GM19455 (cell line): ENCODE measurements at regions not wholly inside any gene's neighbourhood (a gene's known extent, or its start where the extent isn't known, plus 50 kb on each side); places are given as distances from the start of the nearest gene placed in this dataset.
"Not testable (repeated sequence)": the region's sequence is repeated elsewhere in the genome, so short reads cannot be mapped to it uniquely, and the experiment has no call there.

Source experiments
- ATAC-seq: cut with Tn5 transposase; IDR thresholded peaks from one replicate; pipeline ENCODE4 v1.9.1; 2021; ENCODE audit not compliant: unreplicated experiment

- no peak for ATAC-seq
These were observed 175.8 kb upstream of the MME start for GRCh38 chr3:154904328-154904727.

GRCh38 chr3:154902495-154902894 lies 177.6 kb upstream of the MME start:
- ATAC-seq, result not testable (repeated sequence)

GRCh38 chr3:154901278-154901677 lies 178.8 kb upstream of the MME start:
- no peak for ATAC-seq

GRCh38 chr3:154900816-154901215 lies 179.3 kb upstream of the MME start:
- no peak for ATAC-seq

- ATAC-seq, result no peak
These were observed 181.2 kb upstream of the MME start for GRCh38 chr3:154898916-154899315.

- no peak for ATAC-seq
These were observed 181.7 kb upstream of the MME start for GRCh38 chr3:154898443-154898842.

GRCh38 chr3:154893813-154894212 lies 186.3 kb upstream of the MME start:
- ATAC-seq, result no peak

- ATAC-seq, result no peak
These were observed 190.9 kb upstream of the MME start for GRCh38 chr3:154889227-154889634.

DNA sequence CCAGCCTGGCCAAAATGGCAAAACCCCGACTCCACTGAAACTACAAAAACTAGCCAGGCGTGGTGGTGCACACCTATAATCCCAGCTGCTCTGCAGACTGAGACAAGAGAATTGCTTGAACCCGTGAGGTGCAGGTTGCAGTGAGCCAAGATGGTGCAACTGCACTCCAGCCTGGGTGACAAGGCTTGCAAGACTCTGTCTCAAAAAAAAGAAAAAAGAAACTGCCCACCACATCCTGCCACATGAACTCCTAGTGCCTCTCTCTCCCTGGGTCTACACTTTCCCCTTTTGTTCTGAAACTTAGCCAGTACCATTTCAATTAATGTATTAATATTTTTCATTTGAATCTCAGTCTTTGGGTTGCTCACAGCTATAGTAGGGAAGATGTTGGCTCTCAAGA lies 192.2 kb upstream of the MME start:
- no peak for ATAC-seq

- no peak for ATAC-seq
These were observed 193.7 kb upstream of the MME start for GRCh38 chr3:154886437-154886836.

GRCh38 chr3:154885418-154885817 lies 194.7 kb upstream of the MME start:
- no peak for ATAC-seq

- ATAC-seq, result no peak
These were observed 195.2 kb upstream of the MME start for GRCh38 chr3:154884952-154885351.

- ATAC-seq, result no peak
These were observed 205.0 kb upstream of the MME start for GRCh38 chr3:154875142-154875541.

- ATAC-seq, result no peak
These were observed 207.4 kb upstream of the MME start for GRCh38 chr3:154872696-154873095.

DNA sequence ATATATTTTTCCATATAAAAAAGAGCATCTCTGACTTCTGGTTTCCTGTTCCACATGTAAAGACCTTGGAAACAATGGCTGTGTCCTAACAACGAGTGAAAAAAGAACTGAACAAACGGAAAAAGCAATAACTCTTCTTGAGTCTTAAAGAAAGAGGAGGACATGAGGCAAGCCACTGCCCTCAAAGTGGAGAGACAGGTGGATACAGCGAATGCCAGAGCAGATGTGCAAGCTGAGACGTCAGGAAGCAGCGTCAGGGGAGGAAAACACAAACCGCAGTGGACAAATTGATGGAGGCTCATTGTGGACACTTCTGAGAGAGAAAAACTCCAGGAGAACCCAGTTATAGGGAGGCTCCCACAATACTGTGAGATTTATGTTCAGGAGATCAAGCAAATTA lies 208.0 kb upstream of the MME start:
- no peak for ATAC-seq

GRCh38 chr3:154864947-154865346 lies 215.2 kb upstream of the MME start:
- no peak for ATAC-seq

DNA sequence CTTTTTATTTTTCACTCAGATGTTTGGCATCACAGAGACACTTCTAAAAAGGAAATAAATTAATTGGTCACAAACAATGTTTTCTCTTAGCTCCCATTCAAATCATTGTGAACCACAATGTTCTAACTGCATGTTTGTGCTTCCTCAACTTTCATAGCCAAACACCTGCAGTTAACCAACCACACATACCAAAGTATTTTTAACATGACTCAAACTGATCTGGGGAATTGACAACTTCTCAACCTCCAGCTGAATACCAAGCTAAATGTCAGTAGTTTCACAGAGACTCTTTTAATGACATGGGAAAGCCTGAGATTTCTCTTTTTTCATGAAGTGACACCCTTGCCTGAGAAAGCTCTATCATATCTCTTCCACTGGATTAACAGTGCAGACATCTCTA lies 217.9 kb upstream of the MME start:
- ATAC-seq, result no peak

GRCh38 chr3:154852998-154853397 lies 227.1 kb upstream of the MME start:
- ATAC-seq, result not testable (repeated sequence)

DNA sequence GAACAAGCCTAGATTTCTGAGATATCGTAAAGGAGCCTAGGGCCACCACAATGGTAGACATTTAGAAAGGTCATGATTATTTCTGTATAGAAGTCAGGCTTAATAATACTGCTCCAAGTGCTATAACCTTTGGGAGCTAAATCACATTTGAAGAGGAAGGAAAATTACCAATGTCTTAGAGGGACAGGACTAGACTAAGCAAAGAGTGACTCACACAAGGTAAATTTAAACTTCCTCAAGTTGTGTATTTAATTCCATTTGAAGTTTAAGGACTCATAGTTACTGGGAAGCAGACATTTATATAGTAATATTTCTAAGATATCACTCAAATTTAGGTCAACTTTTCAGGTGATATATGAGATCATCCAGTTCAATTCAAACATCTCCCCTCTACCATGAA lies 227.6 kb upstream of the MME start:
- no peak for ATAC-seq

DNA sequence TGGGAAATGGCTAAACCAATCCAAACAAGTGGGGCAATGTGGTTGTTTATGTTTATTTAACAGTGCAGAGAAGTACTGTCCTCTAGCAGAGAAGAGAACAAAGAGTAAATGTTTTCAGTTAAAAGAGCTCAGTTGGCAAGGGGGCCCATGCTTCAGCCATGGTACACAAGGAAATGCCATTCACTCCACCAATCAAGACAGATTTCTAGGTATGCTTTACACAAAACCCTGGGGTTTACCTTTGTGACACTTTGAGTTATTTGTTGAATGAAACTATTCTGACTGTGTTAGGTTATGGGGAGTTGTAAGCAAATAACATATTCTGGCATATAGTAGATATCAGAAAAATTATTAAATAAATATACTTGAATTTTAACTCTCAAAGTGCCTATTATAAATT lies 228.5 kb upstream of the MME start:
- ATAC-seq, result no peak

DNA sequence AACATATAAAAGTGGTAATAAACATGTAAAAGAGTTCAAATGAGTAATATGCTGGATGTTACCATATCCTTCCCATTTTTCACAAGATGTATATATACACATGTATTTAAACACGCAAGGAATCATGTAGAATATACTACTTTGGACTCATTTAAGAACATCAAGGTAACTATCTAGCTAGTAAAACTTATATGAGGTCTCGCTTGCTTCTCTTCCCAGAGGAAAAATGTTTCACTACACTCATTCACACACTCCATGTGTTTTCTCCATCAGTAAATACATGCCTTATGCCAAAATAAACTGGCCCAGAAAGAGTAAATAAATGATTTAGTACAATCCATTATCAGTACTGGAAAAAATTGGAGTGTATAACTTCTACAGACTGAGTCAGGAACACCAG lies 229.2 kb upstream of the MME start:
- no peak for ATAC-seq

DNA sequence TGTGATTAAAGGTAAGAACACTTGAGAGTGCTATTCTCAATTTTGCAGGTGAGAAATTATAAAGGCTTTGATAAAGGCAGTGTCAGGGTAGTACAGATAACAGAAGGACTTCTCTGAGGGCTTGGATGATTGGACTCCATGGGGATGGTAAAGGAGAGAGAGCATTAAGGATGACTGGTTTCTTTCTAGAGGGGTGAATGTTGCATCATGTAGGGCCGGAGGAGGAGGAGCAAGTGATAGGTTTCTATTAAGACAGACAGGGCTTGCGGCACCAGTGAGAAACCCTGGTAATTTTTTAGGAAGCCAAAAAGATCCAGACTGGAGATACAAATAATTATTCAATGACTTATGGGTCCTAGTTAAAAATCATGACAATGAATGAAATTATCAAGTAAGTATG lies 230.7 kb upstream of the MME start:
- ATAC-seq, result no peak

- no peak for ATAC-seq
These were observed 235.3 kb upstream of the MME start for GRCh38 chr3:154844863-154845262.

GRCh38 chr3:154843647-154844046 lies 236.5 kb upstream of the MME start:
- ATAC-seq, result no peak
